Left colon (tissue), 2 donors: ENCODE measurements at regions not wholly inside any gene's neighbourhood (a gene's known extent, or its start where the extent isn't known, plus 50 kb on each side); places are given as distances from the start of the nearest gene placed in this dataset.
"Not testable (repeated sequence)": the region's sequence is repeated elsewhere in the genome, so short reads cannot be mapped to it uniquely, and the experiment has no call there.

ENCODE experiments used
- ATAC-seq: fragments of 200-7000 bp; cut with Tn5 transposase; one replicate; pipeline ENCODE4 v1.9.1; 2020; ENCODE audit warnings: mild to moderate bottlenecking, moderate library complexity
- DNase-seq, 2 donors: peaks; one replicate each; pipeline ENCODE4 v3.0.0-alpha.2; 2020
- intact Hi-C, 2 donors: fragments of 100-400 bp; cut with DNase I in 1 of 2; cut with micrococcal nuclease in 1 of 2; formaldehyde crosslinking; loops; one replicate each; pipeline versions ENCODE4 v1.11.2 to v1.14.0; 2022; cut with DNase I, micrococcal nuclease
- donor health status: DM: no; HTN: no; CAD: no.
- donor health status: DM: yes; HTN: yes; CAD: no.

DNA sequence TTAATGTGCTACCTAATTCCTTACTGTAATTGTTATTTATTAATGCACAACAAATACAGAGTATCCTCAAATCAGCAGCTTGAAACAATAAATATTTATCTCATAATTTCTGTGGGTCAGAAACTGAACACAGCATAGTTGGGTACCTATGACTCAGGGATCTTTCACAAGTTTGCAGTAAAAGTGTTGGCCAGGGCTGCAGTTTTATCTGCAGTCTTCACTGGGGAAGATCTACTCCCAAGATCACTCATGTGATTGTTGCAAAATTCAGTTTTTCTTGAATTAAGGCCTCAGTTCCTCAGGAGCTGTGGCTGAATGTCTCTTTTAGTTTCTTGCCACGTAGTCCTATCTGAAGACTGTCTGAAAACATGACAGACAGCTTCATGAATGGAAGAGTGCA is 237.8 kb downstream of the ZWINT start:
- intact Hi-C loops: no loop called here
- DNase-seq (no peak), ATAC-seq (no peak)

DNA sequence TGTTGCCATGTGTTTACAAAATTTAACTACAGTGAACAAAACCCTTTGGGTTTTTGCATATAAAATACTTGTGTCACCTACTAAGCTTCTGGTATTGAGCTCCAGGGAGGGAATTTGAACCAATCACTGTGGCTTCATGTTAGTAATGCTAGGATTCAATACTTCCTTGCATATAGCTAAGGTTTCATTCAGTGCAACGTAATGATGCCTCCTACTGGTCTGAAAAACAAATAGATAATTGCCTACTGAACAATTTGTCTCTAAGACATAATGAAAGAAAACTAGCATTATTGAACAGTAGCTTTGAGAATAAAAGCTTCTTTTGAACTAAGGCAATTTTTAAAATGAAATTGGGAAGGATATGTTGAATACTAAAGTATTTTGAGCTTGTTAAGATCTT is 244.4 kb downstream of the ZWINT start:
- ATAC-seq: no peak
- no peak for DNase-seq
- intact Hi-C loops: no loop called here

DNA sequence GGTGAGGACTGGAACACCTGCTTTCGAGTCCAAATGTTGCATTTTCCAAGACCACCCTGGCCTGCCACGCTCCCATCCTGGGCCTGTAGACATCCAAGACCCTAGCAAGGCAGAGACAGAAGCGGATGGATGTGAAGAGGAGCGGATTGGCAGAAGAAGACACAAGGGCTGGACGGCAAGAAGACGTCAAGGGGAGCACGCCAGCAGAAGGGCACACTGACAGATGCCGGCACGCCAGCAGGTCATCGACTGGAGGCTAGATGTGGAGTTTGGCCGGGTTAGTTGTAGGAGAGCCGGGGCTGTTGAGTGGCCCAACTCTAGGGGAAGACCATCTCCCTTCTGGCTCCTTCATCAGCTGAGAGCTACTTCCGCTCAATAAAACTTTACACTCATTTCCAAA is 251.6 kb downstream of the ZWINT start:
- ATAC-seq (no peak), DNase-seq (no peak)
- intact Hi-C loops: no loop called here

DNA sequence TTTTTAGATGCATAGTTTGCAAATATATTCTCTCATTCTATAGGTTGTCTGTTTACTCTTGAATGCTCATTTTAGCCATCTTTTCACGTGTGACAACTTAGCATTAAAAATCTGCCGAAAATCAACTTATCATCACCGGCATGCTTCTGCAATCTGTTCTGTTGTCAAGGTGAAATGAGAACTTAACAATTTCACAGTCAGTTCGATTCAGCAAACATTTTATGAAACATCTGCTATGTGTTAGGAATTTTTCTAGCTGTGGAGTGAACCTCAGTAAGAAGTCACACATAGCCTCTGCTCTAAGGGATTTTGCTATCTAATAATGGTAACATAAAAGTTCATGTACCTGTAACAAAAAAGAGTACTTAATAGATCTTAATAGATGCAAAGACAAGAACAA is 256.1 kb downstream of the ZWINT start:
- ATAC-seq (no peak), DNase-seq (no peak)
- intact Hi-C loops: no loop called here

DNA sequence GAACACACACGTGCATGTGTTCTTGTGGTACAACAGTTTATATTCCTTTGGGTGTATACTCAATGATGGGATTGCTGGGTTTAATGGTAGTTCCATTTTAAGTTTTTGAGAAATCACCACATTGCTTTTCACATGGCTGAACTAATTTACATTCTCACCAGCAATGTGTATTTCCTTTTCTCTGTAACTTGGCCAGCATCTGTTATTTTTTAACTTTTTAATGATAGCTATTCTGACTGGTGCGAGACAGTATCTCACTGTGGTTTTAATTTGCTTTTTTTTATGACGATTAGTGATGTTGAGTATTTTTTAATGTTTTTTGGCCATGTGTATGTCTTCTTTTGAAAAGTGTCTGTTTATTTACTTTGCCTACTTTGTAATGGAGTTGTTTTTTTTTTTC is 256.6 kb downstream of the ZWINT start:
- intact Hi-C loops: no loop called here
- DNase-seq (no peak), ATAC-seq (no peak)

DNA sequence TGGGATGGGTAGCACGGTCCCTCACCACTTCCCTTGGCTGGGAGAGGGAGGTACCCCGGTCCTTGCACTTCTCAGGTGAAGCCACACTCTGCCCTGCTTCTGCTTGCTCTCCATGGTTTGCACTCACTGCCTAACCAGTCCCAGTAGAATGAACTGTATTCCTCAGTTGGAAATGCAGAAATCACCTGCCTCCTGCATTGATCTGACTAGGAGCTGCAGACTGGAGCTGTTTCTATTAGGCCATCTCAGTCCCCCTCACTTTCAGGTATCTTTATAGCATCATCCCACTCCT is 264.9 kb downstream of the ZWINT start:
- intact Hi-C loops: no loop called here
- DNase-seq (no peak), ATAC-seq (no peak)

DNA sequence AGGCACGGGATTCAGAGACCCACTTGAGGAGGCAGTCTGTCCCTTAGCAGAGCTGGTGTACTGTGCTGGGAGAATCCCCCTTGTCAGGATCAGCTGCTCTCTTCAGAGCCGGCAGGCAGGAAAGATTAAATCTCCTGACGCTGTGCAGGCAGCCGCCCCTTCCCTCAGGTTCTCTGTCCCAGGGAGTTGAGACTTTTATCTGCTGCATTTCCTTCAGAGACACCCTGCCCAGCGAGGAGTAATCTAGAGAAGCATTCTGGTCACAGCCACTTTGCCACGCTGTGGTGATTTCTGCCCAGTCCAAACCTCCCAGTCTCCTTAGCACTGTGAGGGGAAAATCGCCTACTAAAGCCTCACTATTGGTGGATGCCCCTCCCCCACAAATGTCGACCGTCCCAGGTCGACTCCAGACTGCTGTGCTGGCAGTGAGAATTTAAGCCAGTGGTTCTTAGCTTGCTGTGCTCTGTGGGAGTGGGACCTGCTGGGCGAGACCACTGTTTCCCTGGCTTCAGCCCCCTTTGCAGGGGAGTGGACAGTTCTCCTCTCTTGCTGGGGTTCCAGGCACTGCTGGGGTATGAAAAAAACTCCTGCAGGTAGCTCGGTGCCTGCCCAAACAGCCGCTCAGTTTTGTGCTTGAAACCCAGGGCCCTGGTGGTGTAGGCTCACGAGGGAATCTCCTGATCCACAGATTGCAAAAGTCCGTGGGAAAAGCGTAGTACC is 265.4 kb downstream of the ZWINT start:
- intact Hi-C loops: no loop called here

DNA sequence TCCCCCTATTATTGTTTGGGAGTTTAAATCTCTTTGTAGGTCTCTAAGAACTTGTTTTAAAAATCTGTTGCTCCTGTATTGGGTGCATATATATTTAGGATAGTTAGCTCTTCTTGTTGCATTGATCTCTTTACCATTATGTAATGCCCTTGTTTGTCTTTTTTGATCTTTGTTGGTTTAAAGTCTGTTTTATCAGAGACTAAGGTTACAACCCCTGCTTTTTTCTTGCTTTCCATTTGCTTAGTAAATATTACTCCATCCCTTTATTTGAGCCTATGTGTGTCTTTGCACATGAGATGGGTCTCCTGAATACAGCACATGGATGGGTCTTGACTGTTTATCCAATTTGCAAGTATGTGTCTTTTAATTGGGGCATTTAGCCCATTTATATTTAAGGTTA is 267.4 kb downstream of the ZWINT start:
- intact Hi-C loops, ATAC-seq, DNase-seq: not testable (repeated sequence)

More for the DNA sequence above, 265.4 kb downstream of the ZWINT start:
- DNase-seq: no peak
- no peak for ATAC-seq

DNA sequence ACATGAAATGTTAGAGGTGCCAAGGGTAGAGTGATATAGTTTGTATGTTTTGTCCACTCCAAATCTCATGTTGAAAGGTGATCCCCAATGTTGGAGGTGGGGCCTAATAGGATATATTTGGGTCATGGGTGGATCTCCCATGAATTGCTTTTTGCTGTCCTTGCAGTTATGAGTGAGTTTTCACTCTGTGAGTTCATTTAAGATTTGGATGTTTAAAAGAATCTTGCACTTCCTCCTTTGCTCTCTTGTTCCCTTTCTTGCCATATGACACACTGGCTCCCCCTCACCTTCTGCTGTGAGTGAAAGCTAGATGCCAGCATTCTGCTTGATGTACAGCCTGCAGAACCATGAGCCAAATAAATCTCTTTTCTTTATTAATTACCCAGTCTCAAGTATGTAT is 269.2 kb downstream of the ZWINT start:
- intact Hi-C loops: no loop called here
- DNase-seq (no peak), ATAC-seq (no peak)

DNA sequence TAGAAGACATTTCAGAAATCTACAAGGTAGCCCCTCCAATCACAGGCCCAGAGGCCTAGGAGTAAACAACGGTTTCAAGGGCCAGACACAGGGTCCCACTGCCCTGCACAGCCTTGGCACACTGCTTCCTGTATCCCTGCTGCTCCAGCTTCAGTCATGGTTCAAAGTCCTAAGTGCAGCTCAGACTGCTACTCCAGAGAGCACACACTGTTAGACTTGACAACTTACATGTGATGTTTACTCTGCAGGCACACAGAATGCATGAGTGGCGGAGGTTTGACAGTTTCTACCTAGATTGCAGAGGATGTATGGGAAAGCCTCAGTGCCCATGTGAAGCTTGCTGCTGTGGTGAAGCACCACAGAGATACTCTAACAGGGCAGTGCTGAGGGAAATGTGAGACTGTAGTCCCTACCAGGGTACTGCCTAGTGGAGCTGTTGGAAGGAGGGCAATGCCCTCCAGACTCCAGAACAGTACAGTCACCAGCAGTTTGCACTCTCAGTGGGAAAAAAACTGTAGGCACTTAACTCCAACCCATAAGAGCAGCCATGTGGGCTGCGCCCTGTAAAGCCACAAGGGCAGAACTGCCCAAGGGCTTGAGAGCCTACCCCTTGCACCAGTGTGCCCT is 270.0 kb downstream of the ZWINT start:
- ATAC-seq: no peak

DNA sequence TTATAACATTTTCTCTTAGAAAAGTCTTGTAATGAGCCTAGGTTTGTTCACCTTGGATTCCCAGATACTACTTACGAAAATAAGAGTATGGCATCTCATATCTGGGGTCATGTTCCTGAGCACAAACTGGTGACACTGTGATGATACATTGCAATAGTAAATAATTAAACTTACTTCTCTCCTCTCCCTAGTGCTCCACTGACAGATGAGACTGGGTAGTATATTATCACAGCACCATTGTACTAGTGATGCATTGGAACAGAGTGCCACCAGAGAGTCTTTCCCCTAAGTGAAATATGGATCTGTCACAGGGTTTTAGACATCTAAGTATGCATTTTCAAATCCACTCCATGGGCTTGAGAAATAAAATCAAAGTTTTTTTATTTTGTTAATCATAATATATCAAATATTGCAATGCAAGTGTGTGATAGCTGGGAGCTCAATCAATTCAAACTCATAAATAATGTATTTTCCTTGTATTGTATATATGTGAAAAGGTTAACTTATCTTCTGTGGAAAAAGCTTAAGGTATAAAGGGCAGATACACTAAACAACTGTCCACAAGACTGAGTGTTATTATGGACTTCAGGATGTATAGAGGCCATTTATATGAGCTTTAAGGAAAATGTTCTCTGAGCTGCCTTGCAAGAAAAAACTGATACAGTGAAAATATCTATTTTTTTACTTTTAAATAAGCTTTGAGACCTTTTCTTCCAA is 275.5 kb downstream of the ZWINT start:
- ATAC-seq: no peak
- DNase-seq: no peak
- intact Hi-C loops: no loop called here

More for the DNA sequence above, 270.0 kb downstream of the ZWINT start:
- no peak for DNase-seq
- intact Hi-C loops: no loop called here

DNA sequence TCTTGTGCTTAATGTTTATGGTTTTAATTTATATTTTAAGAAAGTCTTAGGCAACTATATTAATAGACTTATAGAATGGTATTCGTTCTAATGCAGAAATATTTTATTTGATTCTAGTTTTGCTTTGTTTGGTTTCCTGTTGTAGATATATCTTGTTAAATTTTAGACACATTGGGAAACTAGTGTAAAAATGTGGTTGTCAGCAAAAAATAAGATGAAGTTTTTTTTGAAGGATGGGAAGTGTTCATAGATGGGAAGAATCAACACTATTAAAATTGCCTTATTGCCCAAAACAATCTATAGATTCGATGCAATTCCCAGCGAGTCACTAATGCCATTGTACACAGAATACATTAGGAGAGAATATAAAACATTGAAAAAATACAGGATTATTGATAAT is 278.9 kb downstream of the ZWINT start:
- DNase-seq (no peak), ATAC-seq (no peak)
- intact Hi-C loops: no loop called here

DNA sequence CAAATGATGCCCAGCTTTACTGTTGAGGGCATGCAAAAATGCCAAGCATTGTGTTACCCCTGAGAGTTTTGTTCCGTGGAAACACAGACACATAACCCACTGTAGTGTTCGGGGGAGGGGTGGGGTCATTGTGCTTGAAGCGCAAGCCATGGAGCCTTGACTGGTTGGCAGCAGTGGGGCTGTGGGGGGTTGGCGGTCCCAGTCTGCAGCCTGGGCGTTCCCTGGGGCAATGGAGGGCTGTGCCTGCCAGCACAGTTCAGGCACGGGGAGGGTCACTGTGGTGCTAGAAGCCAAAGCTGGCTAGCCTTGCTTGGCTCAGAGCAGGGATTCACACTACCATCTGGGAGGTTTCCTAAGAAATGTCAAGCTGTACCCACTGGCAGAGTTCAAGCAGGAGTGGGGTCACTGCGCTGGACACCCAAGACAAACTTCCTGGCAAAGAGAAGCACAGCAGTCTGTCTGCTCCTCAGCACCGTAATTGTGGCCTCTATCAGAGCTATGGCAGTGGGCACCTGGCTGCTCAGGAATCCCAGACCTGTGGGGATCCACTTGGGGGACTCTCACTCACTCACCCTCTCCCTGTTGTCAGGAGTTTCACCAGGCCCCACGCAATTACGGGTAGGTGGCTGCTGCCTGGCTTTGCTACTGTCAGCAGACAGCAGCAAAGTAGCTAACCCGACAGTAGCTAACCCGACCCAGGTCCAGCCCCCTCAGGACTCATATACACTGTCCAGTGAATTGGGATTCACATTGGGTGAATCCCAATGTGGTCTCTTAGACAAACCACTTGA is 292.4 kb downstream of the ZWINT start:
- DNase-seq (no peak), ATAC-seq (no peak)
- intact Hi-C loops: no loop called here

DNA sequence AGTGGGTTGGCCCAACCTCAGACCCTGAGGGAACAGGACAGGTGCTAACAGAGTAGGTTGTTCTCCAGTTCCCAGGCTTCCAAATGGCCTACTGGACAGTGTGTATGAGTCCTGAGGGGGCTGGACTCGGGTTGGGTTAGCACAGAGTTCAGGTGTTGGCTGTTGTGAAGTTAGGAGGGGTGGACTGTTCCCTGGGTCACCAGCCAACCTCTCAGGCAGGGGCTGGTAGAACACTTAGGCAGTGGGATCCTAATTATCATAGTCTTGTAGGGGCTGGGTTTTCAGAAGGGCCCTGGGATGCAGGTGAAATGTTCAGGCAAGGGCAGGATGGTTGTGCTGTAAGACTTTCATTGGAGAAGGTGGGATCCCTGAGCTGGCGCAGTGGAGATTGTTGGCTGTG is 293.0 kb downstream of the ZWINT start:
- intact Hi-C loops: no loop called here
- ATAC-seq (no peak), DNase-seq (no peak)

DNA sequence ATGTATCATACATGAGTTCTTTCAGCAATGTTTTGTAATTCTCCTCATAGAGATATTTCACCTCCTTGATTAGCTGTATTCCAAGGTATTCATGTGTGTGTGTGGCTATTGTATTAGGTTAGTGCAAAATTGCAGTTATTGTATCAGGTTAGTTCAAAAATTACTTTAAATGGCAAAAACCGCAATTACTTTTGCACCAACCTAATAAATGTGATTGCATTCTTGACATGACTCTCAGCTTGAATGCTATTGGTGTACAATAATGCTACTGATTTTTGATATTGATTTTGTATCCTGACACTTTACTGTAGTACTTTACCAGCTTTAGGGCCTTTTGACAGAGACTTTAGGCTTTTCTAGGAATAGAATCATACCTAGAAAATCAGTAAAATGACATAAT is 297.4 kb downstream of the ZWINT start:
- ATAC-seq: no peak
- intact Hi-C loops: no loop called here
- no peak for DNase-seq

DNA sequence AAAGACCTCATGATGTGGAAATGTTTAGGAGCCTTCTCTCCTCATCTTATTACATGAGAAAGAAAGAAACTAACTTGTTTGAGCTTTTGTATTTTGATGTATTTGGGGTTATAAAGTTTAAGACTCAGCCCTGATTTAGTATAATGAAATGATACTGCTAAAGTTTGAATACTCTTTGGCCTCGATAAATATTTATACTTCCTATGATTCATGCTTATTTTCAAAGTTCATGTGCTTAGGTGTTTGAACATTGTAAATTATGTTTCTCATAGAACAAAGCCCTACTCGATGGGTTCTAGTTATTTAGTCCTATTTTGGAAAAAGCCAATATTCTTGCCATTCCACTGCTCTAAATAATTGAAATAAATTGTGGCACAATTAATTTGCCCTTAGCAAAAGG is 303.2 kb downstream of the ZWINT start:
- ATAC-seq (no peak), DNase-seq (no peak)
- intact Hi-C loops: no loop called here

DNA sequence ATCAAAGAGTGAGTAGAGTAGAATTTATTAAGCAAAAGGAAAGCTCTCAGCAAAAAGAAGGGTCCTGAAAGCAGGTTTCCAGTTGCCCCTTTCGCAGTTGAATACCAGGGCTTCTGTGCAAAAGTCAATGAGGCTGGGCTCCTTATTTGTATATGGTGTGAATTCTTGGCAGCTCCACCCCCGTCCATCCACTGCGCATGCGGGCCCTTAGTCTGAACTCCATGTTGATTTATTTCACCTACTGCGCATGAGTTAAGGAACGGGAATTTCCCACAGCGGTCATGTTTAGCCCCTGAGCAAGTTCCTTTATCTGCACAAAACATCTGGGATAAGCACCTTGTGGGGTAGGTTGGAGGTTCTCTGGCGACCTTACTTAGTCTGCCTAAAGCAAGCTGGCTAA is 325.6 kb downstream of the ZWINT start:
- intact Hi-C loops: no loop called here
- DNase-seq: no peak

DNA sequence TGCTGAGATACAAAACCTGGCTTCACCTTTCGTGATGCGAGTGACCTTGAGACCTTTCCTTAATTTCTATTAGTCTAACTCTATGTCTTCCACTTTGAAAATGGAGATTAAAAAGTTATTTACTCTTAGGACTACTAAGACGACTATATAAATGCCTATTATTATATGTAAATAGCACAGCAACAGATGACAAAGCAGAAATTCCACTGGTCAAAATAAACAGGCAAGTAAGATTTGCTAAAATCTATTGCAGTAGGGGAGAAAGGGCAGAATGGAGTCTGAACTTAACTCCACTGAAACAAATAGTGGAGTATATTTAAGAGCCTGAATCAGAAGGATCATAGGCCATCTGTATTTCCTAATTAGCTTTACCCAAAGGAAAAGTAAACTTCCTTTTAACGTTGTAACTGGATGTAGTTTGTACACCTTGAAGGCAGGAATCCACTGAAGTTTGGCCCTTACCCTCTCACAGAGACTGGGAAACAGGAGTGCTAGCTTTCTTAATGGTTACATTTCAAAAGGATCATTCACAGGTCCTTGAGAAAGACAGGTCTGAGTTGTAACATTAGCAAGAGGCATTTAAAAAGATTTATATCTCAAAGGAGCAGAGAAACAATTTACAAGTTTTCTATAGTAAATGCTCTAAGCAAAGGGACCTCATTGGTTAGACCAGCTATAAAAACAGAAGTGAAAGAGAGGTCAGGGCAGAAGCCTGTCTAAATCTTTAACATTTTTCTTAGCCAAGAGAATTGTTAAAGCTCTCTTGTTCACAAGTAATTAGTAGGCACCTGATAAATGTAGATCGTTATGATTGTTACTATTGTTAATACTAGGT is 332.5 kb downstream of the ZWINT start:
- ATAC-seq (no peak), DNase-seq (no peak)
- intact Hi-C loops: no loop called here

More for the DNA sequence above, 325.6 kb downstream of the ZWINT start:
- ATAC-seq: no peak

DNA sequence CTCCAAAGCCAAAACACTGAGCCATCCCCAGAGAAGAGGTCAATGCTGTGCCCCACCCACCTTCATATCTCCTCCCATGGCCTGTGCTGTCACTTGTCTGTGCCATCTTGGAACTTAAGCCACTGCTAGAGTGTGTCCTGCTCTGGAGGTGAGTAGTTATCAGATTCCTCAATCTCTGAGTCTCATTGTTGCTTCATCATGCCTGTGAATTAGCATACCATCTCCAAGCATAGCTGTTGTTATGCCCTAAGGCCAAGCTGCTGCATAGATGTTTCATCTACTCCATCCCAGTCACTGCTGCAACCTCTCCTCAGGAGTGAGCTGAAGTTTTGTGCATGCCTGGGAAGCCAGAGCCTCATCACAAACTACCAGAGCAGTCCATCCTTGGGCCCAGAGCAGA is 349.0 kb downstream of the ZWINT start:
- intact Hi-C loops: no loop called here
- no peak for ATAC-seq
- DNase-seq: no peak
